NCI-H2196 (cell line): ENCODE measurements at regions not wholly inside any gene's neighbourhood (a gene's known extent, or its start where the extent isn't known, plus 50 kb on each side); places are given as distances from the start of the nearest gene placed in this dataset.
"Not testable (repeated sequence)": the region's sequence is repeated elsewhere in the genome, so short reads cannot be mapped to it uniquely, and the experiment has no call there.

Experiments
- DNase-seq: peaks from one replicate; lab custom pipeline; 2025; ENCODE audit not compliant: unreplicated experiment; lab: John Stamatoyannopoulos, UW

DNA sequence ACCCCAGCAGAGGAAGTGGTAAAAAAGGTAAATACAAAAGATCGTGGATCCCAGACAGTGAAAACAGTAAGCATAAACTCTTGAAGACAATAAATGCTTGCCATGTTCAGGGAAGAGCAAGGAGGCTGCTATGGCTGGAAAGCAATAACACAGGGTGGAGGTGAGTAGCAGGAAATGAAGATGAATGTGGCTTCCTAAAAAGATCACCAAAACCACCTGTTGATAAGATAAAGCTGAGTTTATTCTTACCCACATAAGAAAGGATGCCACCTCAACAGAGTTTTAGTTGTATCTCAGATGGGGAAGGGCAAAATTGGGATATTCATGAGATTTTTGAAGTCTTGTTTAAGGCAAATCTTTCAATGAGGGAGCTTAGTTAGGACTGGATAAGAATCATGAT, 273.3 kb downstream of the MSX2 start:
- DNase-seq, result no peak

DNA sequence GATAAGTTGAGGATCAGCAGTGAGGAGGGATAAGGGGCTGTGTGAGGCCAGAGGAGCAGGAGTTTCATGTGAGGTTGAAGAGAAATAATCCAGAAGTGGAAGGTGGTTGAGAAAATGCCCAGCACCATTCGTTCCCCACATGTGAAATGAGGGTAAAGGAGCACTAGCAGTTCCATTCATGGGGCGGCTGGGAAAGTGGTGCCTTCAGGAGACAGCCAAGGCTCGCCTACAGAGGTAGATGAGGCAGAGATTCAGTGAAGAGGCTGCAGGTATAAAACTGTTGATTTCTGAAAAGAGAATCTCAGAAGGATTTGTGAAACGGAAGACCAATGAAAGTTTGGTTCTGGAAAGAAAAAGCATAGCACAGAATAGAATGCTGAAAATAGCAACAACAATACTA, 272.6 kb downstream of the MSX2 start:
- no peak for DNase-seq

DNA sequence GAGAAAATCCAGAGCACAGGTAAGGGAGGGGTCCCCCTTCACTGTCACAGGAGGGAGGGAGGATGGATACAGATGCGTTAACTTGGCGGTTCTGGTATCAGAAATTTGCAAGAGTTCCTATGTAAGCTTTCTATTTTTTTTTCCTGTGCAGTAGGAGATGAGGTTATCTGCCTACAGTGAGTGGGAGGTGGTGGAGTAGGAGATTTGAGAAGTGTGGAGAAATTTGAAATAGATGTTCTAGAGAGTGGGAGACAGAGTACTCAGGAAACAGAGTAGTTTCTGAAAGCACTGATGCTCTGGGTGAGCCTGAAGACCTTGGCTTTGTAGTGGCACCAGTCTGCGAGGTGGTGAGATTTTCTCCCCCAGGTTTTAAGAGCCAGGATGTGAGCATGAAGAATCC, 271.4 kb downstream of the MSX2 start:
- no peak for DNase-seq

- no peak for DNase-seq
These were observed 267.5 kb downstream of the MSX2 start for GRCh38 chr5:174991847-174992246.

DNA sequence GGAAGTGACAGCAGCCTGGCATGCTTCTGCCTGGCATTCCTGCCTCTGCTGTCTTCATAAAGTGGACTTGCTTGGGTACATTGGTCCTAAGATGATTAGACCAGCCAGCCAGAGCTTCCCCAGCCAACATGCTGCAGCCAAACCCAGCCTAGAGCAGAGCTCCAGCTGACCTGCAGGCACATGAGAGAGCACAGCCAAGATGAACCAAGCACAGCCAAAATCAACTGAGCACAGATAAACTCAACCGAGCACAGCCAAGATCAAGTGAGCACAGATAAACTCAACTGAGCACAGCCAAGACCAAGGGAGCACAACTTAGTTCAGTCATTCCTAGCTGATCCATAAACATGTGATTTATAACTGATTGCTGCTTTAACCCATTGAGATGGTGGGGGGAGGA, 266.5 kb downstream of the MSX2 start:
- DNase-seq, result no peak

DNA sequence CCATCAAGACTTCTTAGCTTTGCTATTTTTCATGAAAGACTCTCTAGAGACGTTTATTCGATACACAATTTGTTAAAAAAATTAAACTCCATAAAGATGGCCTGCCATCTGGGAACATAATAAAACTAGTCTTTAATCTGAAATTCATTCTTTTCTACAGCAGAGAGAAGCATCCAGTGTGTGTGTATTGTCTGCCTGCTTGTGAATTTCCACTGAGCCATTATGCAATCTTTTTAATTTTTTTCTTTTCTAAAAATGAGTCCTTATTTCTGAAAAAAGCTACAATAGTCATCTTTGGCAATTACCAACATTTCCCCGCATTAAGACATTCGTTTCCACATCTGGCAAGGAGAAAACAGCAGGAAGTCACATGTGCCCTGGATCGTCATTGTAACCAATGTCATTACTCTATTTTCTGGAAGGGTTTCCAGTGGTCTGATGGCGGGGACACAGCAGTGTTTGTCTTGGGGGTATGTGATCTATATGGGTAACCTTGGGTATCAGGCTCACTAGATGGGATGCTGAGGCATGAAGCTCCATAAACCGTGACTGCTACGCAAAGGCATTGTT, 263.1 kb downstream of the MSX2 start:
- DNase-seq, result no peak

- no peak for DNase-seq
These were observed 260.5 kb downstream of the MSX2 start for GRCh38 chr5:174984863-174985262.

- no peak for DNase-seq
These were observed 258.1 kb downstream of the MSX2 start for GRCh38 chr5:174982485-174982884.

- DNase-seq, result no peak
These were observed 257.0 kb downstream of the MSX2 start for GRCh38 chr5:174981416-174981815.

- DNase-seq, result no peak
These were observed 256.6 kb downstream of the MSX2 start for GRCh38 chr5:174980952-174981351.

- DNase-seq, result peak; percentile 65
These were observed 247.9 kb downstream of the MSX2 start for GRCh38 chr5:174972291-174972690.

GRCh38 chr5:174971210-174971609, 246.8 kb downstream of the MSX2 start:
- no peak for DNase-seq

DNA sequence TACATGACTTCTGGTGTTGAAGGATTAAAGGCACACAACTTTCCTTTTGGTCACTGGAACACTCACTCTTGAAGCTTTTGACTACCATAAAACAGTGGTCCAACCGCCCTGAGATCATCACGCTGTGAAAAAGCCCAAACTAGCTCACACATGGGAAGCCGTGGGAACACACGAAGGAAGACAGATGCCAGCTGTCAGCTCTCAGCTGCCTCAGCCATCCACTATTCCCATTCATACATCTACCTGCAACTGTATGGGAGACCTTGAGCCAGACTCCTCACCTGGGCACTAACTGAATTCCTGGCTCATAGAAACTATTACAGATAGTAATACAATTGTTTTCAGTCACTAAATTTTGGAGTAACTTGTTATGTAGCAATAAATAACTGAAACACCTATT, 246.1 kb downstream of the MSX2 start:
- no peak for DNase-seq

DNA sequence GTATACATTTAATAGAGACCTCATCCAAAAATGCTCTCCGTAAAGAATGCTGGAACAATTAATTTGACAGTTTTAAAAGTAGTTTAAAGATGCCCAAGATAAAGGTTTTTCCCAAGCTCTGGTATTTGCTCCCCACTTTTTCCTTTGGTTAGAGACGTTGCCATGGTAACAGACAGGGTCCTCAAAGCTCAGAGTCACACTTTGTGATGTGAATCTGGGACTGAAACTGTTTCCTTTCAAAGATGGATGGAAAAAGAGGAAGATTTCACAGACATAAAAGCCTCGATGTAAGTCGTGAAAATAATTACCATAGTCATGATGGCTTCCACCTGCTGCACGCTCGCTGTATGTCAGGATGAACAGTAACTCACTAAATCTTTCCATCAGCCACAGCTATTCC, 229.5 kb downstream of the MSX2 start:
- DNase-seq, result no peak

DNA sequence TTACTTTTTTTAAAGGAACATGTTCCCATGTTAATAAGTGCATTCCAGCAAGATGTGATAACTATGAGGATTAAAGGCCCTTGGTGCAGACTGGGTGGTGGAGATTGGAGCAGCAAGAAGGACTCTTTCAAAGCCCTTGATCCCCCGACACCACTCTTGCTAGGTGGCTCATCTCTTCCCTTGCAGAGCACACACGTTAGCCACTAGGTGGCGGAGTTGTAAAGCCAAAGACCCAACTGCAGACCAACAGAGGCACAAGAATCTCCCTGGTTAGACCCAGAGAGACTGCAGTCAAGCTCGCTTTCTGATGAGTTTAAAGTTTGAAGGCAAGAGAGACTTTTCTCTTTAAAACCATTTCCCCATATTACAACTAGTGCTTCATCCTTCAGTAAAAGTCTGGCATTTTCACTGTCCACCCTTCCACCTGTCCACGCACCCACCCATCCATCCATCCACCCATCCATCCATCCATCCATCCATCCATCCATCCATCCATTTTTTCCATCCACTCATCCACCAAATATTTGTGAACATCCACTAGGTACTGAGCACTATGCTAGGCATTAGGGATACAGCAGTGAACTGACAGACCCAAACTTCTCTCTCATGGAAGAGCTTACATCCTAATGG, 226.9 kb downstream of the MSX2 start:
- DNase-seq, result peak; percentile 73

GRCh38 chr5:174947548-174947947, 223.2 kb downstream of the MSX2 start:
- no peak for DNase-seq

- peak; percentile 23 for DNase-seq
These were observed 221.5 kb downstream of the MSX2 start for GRCh38 chr5:174945853-174946252.

DNA sequence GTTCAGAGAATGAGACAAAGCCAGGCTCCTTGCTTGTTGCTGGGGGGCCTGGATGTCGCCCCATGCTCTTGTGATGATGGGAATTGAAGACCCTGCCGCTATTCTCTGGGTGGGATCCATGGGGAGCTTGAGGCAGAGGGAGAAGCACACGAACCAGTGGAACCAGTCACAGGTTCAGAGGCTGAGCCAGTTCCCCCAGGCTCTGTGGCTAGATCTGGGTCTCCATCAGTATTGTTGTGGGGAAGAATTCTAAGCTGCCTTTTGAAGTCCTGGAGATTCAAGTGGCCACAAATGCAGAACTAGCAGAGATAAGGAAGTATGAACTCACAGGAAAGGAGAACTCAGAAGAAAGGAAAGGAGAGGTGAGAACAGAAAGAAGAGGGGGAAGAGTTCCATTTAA, 219.4 kb downstream of the MSX2 start:
- no peak for DNase-seq

GRCh38 chr5:174943002-174943401, 218.6 kb downstream of the MSX2 start:
- DNase-seq, result not testable (repeated sequence)

- no peak for DNase-seq
These were observed 213.1 kb downstream of the MSX2 start for GRCh38 chr5:174937201-174938123.

DNA sequence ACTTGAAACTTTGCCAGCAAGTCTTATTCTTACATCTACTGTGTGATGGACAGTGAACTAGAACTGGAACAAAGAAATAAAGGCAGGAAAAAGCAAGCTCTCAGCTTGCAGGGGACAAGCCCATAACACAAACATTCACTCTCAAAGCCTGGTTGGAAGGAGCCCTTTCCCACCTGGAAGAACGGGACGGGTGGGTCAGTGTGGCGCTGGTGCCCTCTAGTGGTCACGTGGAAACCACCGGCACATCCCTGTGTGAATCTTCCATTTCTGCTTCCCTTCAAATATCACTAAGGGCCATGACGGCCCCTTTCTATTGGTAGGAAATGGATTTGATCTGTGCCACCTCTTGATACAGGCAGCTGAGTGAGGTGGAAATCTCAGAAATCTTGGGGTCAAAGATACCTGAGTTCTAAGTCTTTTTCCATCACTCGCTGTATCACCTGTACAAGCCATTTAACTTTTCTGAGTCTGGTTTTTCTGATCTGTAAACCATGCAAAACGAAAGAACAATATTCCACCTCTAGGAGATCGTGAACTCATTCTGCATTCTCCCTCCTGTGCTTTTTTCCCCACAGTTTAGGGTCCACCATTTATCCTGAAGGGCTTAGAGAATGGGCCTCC, 211.6 kb downstream of the MSX2 start:
- DNase-seq, result peak; percentile 48

- not testable (repeated sequence) for DNase-seq
These were observed 206.7 kb downstream of the MSX2 start for GRCh38 chr5:174931033-174931432.
